Neural progenitor cell (in vitro differentiated cells): ENCODE measurements at regions not wholly inside any gene's neighbourhood (a gene's known extent, or its start where the extent isn't known, plus 50 kb on each side); places are given as distances from the start of the nearest gene placed in this dataset.

Experiments used
- CTCF ChIP-seq: fragments of 200-600 bp; sonication (generic); IDR thresholded peaks from 2 replicates; pipeline ENCODE4 v1.5.1; 2017; ENCODE audit warnings: antibody characterized with exemption, mild to moderate bottlenecking
- EZH2 ChIP-seq: fragments of 200-600 bp; sonication (generic); IDR thresholded peaks from 2 replicates; pipeline ENCODE4 v1.6.1; 2017; ENCODE audit warnings: antibody characterized with exemption, mild to moderate bottlenecking, moderate library complexity
- EZH2phosphoT487 ChIP-seq: fragments of 200-600 bp; sonication (generic); IDR thresholded peaks from 2 replicates; pipeline ENCODE4 v1.6.1; 2017; ENCODE audit warnings: antibody characterized with exemption

GRCh38 chr22:27298742-27299141 is 502.8 kb downstream of the MN1 start:
- no peak for TF ChIP-seq CTCF
- TF ChIP-seq EZH2: no peak
- TF ChIP-seq EZH2phosphoT487: no peak
